ENCODE measurements at regions not wholly inside any gene's neighbourhood (a gene's known extent, or its start where the extent isn't known, plus 50 kb on each side); places are given as distances from the start of the nearest gene placed in this dataset.

DNA sequence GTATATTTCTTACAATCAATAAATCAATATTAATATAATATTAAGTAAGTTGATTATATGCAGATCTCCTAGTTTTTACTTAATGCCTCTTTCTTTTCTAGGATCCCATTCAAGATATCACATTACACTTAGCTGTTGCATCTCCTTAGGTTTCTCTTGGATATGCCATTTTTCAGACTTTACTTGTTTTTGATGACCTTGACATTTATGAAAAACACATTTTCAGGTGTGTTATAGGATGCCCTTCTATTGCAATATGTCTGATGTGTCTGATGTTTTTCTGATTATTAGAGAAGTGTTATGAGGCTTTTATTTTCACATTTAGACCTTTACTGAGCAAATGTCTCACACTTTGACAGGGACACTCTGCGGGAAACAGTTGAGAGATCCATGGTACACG lies 933.6 kb upstream of the CNTNAP5 start:
- DNase-seq (ENCODE audit: low read depth in 1 of 2, low spot score in 1 of 2) = no peak
- H3K27ac ChIP-seq (replicated peaks) = no peak overlapping the region
- no peak overlapping the region for H3K4me3 ChIP-seq (replicated peaks; ENCODE audit: insufficient read depth, low read length)
- TF ChIP-seq, protein P1, sequence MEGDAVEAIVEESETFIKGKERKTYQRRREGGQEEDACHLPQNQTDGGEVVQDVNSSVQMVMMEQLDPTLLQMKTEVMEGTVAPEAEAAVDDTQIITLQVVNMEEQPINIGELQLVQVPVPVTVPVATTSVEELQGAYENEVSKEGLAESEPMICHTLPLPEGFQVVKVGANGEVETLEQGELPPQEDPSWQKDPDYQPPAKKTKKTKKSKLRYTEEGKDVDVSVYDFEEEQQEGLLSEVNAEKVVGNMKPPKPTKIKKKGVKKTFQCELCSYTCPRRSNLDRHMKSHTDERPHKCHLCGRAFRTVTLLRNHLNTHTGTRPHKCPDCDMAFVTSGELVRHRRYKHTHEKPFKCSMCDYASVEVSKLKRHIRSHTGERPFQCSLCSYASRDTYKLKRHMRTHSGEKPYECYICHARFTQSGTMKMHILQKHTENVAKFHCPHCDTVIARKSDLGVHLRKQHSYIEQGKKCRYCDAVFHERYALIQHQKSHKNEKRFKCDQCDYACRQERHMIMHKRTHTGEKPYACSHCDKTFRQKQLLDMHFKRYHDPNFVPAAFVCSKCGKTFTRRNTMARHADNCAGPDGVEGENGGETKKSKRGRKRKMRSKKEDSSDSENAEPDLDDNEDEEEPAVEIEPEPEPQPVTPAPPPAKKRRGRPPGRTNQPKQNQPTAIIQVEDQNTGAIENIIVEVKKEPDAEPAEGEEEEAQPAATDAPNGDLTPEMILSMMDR (IDR thresholded peaks at IDR 0.05; ENCODE audit: insufficient read depth, low read length) = no peak
- H3K27me3 ChIP-seq (ENCODE audit: insufficient read depth, poor library complexity, severe bottlenecking) = no peaks in the 10 kb centered on the region

GRCh38 chr2:123093199-123093598 lies 931.9 kb upstream of the CNTNAP5 start:
- Histone ChIP-seq H3K27me3 (ENCODE audit: insufficient read depth, poor library complexity, severe bottlenecking) (no peaks in the 10 kb centered on the region), H3K27ac (replicated peaks) (no peak overlapping the region), H3K4me3 (replicated peaks; ENCODE audit: insufficient read depth, low read length) (no peak overlapping the region)
- no peak for DNase-seq (ENCODE audit: low read depth in 1 of 2, low spot score in 1 of 2)
- TF ChIP-seq, protein P1 (IDR thresholded peaks at IDR 0.05; ENCODE audit: insufficient read depth, low read length) = no peak
- TF ChIP-seq POLR2AphosphoS5 (IDR thresholded peaks at IDR 0.05; ENCODE audit: low read depth) = no peak
- no peak for TF ChIP-seq REST (IDR thresholded peaks at IDR 0.05; ENCODE audit: insufficient replicate concordance, low read depth)
- TF ChIP-seq GABPA (IDR thresholded peaks at IDR 0.05; ENCODE audit: low read depth) = no peak
- no peak for TF ChIP-seq SPI1 (IDR thresholded peaks at IDR 0.05; ENCODE audit: borderline replicate concordance, low read depth)

DNA sequence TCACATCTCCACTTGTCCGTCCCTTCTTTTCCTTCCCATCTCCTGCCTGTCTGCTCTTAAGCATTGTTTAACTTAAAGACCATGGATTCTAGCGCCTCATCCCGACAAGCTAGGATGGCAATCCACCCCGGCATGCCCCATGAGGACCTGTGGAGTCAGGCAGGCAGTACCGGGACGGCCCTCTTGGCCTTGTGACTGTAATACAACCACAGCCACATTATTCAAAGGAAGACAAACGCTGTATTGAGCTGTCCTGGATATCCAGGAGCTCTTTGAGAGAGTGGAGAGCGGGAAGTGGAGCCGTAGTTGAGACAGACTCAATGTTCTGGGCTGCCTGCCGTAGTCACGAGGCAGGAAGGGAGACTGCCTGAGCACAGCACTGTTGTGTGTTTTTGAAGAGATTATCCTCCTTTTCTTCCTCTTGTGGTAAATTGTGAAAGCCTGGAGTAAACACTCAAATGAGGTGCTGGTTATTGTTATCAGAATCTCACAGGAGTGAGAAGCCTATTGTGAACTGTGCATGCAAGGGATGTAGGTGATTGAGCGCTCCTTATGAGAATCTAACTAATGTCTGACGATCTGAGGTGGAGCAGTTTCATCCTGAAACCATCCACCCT lies 929.8 kb upstream of the CNTNAP5 start:
- Histone ChIP-seq H3K4me3 (replicated peaks; ENCODE audit: insufficient read depth, low read length) (no peak overlapping the region), H3K27ac (replicated peaks) (no peak overlapping the region), H3K27me3 (ENCODE audit: insufficient read depth, poor library complexity, severe bottlenecking) (no peaks in the 10 kb centered on the region)
- DNase-seq (ENCODE audit: low read depth in 1 of 2, low spot score in 1 of 2) = no peak
- no peak for TF ChIP-seq REST (IDR thresholded peaks at IDR 0.05; ENCODE audit: insufficient replicate concordance, low read depth)
- no peak for TF ChIP-seq SPI1 (IDR thresholded peaks at IDR 0.05; ENCODE audit: borderline replicate concordance, low read depth)
- no peak for TF ChIP-seq GABPA (IDR thresholded peaks at IDR 0.05; ENCODE audit: low read depth)
- no peak for TF ChIP-seq POLR2AphosphoS5 (IDR thresholded peaks at IDR 0.05; ENCODE audit: low read depth)
- TF ChIP-seq, protein P1 (IDR thresholded peaks at IDR 0.05; ENCODE audit: insufficient read depth, low read length) = no peak

DNA sequence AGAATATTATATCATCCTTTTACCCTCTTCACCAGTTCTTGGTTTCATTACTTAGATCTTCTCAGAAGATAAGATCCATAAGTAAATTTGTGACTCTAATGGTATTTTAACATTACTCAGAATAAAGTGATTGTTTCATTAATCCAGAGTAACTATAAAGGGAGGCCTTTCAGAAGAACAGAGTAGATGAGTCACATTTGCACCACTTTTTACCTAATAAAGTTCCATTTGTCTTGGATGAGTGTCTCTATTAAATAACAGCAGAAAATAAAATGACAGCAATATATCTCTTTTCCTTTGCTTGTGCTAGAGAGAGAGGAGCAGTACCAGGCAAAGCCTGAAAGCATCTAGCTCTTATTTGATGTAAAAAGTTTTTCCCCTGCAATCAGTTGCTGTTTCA lies 926.5 kb upstream of the CNTNAP5 start:
- no peak overlapping the region for H3K4me3 ChIP-seq (replicated peaks; ENCODE audit: insufficient read depth, low read length)
- no peak overlapping the region for H3K27ac ChIP-seq (replicated peaks)
- TF ChIP-seq REST (IDR thresholded peaks at IDR 0.05; ENCODE audit: insufficient replicate concordance, low read depth) (no peak), SPI1 (IDR thresholded peaks at IDR 0.05; ENCODE audit: borderline replicate concordance, low read depth) (no peak), POLR2AphosphoS5 (IDR thresholded peaks at IDR 0.05; ENCODE audit: low read depth) (no peak), GABPA (IDR thresholded peaks at IDR 0.05; ENCODE audit: low read depth) (no peak)
- TF ChIP-seq, protein P1 (IDR thresholded peaks at IDR 0.05; ENCODE audit: insufficient read depth, low read length) = no peak
- H3K27me3 ChIP-seq (ENCODE audit: insufficient read depth, poor library complexity, severe bottlenecking) = no peaks in the 10 kb centered on the region
- no peak for DNase-seq (ENCODE audit: low read depth in 1 of 2, low spot score in 1 of 2)

All from HL-60 (cell line).